PC-3 (cell line): ENCODE measurements at regions not wholly inside any gene's neighbourhood (a gene's known extent, or its start where the extent isn't known, plus 50 kb on each side); places are given as distances from the start of the nearest gene placed in this dataset.
"Not testable (repeated sequence)": the region's sequence is repeated elsewhere in the genome, so short reads cannot be mapped to it uniquely, and the experiment has no call there.

Source experiments
- ATAC-seq: fragments of 200-7000 bp; cut with Tn5 transposase; 2 replicates; pipeline ENCODE4 v1.9.1; 2020; ENCODE audit warnings: mild to moderate bottlenecking, moderate library complexity
- BruUV-seq: library from RNA; stranded (reverse); fragments of 400-500 nt; replicated peaks from 2 replicates; lab custom pipeline; 2021; lab: Mats Ljungman, UMichigan
- CTCF ChIA-PET: fragments of 300-600 bp; sonication (Branson Sonifier 250); formaldehyde crosslinking; loops from one replicate; lab custom pipeline; 2022; ENCODE audit warnings: antibody characterized with exemption; lab: Charles Lee
- POLR2A ChIA-PET: fragments of 300-600 bp; sonication (Branson Sonifier 250); formaldehyde crosslinking; loops from one replicate; lab custom pipeline; 2022; ENCODE audit warnings: antibody characterized with exemption; ENCODE audit not compliant: unreplicated experiment; lab: Charles Lee
- DNase-seq: peaks from one replicate; pipeline ENCODE4 v3.0.0-alpha.2; 2015
- H2AFZ ChIP-seq: fragments of 300-600 bp; sonication (generic); 2 replicates; pipeline ENCODE4 v1.6.0; 2016; ENCODE audit warnings: antibody characterized with exemption, low read length
- H3F3A ChIP-seq: fragments of 300-600 bp; sonication (generic); one replicate; pipeline ENCODE4 v1.6.0; 2017; ENCODE audit warnings: antibody characterized with exemption, low read length, control low read depth, mild to moderate bottlenecking; ENCODE audit not compliant: unreplicated experiment
- H3K27ac ChIP-seq: fragments of 300-600 bp; sonication (generic); 2 replicates; pipeline ENCODE4 v1.5.1; 2016; ENCODE audit warnings: mild to moderate bottlenecking, low read length
- H3K27me3 ChIP-seq: fragments of 300-600 bp; sonication (generic); 2 replicates; pipeline ENCODE4 v1.6.1; 2016; ENCODE audit warnings: low read length, mixed read lengths
- H3K36me3 ChIP-seq: fragments of 300-600 bp; sonication (generic); 2 replicates; pipeline ENCODE4 v1.6.1; 2016; ENCODE audit warnings: low read depth, mixed run types, low read length, mixed read lengths
- H3K4me1 ChIP-seq: fragments of 300-600 bp; sonication (generic); 2 replicates; pipeline ENCODE4 v1.5.1; 2016; ENCODE audit warnings: low read length; ENCODE audit not compliant: insufficient read depth
- H3K4me2 ChIP-seq: fragments of 300-600 bp; sonication (generic); 2 replicates; pipeline ENCODE4 v1.6.0; 2016; ENCODE audit warnings: low read length
- H3K4me3 ChIP-seq: fragments of 300-600 bp; sonication (generic); 2 replicates; pipeline ENCODE4 v1.5.1; 2016; ENCODE audit warnings: mild to moderate bottlenecking, low read length, mixed read lengths
- H3K79me2 ChIP-seq: fragments of 300-600 bp; sonication (generic); 2 replicates; pipeline ENCODE4 v1.6.1; 2017; ENCODE audit warnings: low read length, mixed read lengths
- H3K9ac ChIP-seq: fragments of 300-600 bp; sonication (generic); 2 replicates; pipeline ENCODE4 v1.6.0; 2016; ENCODE audit warnings: mild to moderate bottlenecking, low read length
- H3K9me2 ChIP-seq: fragments of 300-600 bp; sonication (generic); replicated peaks from 2 replicates; pipeline ENCODE4 v1.6.1; 2016; ENCODE audit warnings: mixed run types, low read length, mixed read lengths
- H3K9me3 ChIP-seq: fragments of 300-600 bp; sonication (generic); 2 replicates; pipeline ENCODE4 v1.6.1; 2016; ENCODE audit warnings: low read length, mixed read lengths
- H4K20me1 ChIP-seq: fragments of 300-600 bp; sonication (generic); 2 replicates; pipeline ENCODE4 v1.6.1; 2016; ENCODE audit warnings: low read length, mixed read lengths
- EZH2 ChIP-seq: fragments of 300-600 bp; sonication (generic); IDR thresholded peaks from one replicate; pipeline ENCODE4 v1.6.1; 2017; ENCODE audit warnings: antibody characterized with exemption, mild to moderate bottlenecking, low read length; ENCODE audit not compliant: unreplicated experiment
- EZH2phosphoT487 ChIP-seq: fragments of 300-600 bp; sonication (generic); IDR thresholded peaks from 2 replicates; pipeline ENCODE4 v1.6.1; 2018; ENCODE audit warnings: mild to moderate bottlenecking, antibody characterized with exemption, low read length, borderline replicate concordance
- intact Hi-C: fragments of 100-400 bp; cut with micrococcal nuclease; formaldehyde crosslinking; loops from 2 replicates; pipeline ENCODE4 v1.9.0; 2023
- TF ChIP-seq, protein P1 (sequence below): fragments of 300-600 bp; sonication (generic); conservative IDR thresholded peaks from 2 replicates; pipeline ENCODE4 v1.5.1; 2017; ENCODE audit warnings: antibody characterized with exemption, low read depth, mild to moderate bottlenecking, low read length

DNA sequence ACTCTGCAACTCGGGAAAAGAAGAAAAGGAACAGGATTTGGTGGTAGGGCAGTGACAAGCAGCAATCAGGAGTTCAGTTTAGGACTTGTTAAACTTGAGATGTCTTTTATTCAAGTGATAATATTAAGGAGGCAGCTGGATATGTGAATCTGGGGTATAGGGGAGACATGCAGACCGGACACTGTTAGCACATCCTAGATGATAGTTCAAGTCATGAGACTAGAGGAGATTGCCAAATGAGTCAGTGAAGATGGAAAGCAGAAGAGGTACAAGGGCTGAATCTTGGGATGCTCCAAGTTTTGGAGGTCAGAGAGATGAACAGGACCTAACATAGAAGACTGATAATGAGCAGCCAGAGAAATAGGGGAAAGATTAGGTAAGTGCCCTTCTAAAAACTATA is 69.5 kb upstream of the PSME4 start:
- Histone ChIP-seq H4K20me1 (no peaks in the 10 kb centered on the region), H3K4me3 (no peak overlapping the region), H3K27ac (no peak overlapping the region), H3K4me2 (no peak overlapping the region), H3K4me1 (peaks cover 27% of the 10 kb centered on the region), H3K9me2 (no peaks in the 10 kb centered on the region), H3F3A (no peaks in the 10 kb centered on the region), H3K79me2 (no peaks in the 10 kb centered on the region), H3K27me3 (no peaks in the 10 kb centered on the region), H3K9ac (no peak overlapping the region), H3K36me3 (peaks cover 2% of the 10 kb centered on the region; the same call in 1 of the 2 replicates), H2AFZ (no peak overlapping the region), H3K9me3 (peaks cover 5% of the 10 kb centered on the region; the same call in 1 of the 2 replicates)
- TF ChIP-seq EZH2phosphoT487: no peak
- no peak for TF ChIP-seq EZH2
- TF ChIP-seq, protein P1, sequence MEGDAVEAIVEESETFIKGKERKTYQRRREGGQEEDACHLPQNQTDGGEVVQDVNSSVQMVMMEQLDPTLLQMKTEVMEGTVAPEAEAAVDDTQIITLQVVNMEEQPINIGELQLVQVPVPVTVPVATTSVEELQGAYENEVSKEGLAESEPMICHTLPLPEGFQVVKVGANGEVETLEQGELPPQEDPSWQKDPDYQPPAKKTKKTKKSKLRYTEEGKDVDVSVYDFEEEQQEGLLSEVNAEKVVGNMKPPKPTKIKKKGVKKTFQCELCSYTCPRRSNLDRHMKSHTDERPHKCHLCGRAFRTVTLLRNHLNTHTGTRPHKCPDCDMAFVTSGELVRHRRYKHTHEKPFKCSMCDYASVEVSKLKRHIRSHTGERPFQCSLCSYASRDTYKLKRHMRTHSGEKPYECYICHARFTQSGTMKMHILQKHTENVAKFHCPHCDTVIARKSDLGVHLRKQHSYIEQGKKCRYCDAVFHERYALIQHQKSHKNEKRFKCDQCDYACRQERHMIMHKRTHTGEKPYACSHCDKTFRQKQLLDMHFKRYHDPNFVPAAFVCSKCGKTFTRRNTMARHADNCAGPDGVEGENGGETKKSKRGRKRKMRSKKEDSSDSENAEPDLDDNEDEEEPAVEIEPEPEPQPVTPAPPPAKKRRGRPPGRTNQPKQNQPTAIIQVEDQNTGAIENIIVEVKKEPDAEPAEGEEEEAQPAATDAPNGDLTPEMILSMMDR: no peak
- no peak for ATAC-seq
- ChIA-PET POLR2A (no interaction called here), CTCF (no interaction called here)
- BruUV-seq: no TSS peak
- DNase-seq: no peak
- intact Hi-C loops: no loop called here

DNA sequence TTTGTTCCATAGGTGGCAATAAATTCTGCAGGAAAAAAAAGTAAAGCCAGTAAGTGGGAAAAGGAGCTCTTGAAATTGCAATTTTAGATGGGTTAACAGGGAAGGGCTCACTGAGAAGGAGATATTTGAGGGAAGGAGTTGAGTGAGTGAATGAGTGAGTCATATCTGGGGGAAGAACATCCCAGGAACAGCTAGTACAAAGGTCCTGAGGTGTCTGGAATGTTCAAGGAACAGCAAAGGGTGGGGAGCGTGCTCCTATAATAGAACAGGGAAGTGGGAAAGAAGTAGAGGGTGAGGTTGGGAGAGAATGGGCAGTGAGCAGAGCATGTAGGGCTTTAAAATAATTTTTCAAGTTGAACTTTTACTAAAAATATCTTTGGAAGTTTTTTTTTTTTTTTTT is 68.0 kb upstream of the PSME4 start:
- Histone ChIP-seq H3K4me3 (no peak overlapping the region), H3K9me2 (no peaks in the 10 kb centered on the region), H3F3A (no peaks in the 10 kb centered on the region), H3K27me3 (no peaks in the 10 kb centered on the region), H3K4me2 (no peak overlapping the region), H3K4me1 (peaks cover 18% of the 10 kb centered on the region), H2AFZ (no peak overlapping the region), H3K9ac (no peak overlapping the region), H4K20me1 (no peaks in the 10 kb centered on the region), H3K36me3 (no peaks in the 10 kb centered on the region), H3K9me3 (no peaks in the 10 kb centered on the region), H3K27ac (no peak overlapping the region), H3K79me2 (no peaks in the 10 kb centered on the region)
- no peak for TF ChIP-seq EZH2
- TF ChIP-seq, protein P1: no peak
- TF ChIP-seq EZH2phosphoT487: no peak
- ChIA-PET CTCF (no interaction called here), POLR2A (no interaction called here)
- DNase-seq (peak; percentile 42), ATAC-seq (peak; percentile 35; the same call in 1 of the 2 replicates)
- BruUV-seq: no TSS peak
- intact Hi-C loops: no loop called here

DNA sequence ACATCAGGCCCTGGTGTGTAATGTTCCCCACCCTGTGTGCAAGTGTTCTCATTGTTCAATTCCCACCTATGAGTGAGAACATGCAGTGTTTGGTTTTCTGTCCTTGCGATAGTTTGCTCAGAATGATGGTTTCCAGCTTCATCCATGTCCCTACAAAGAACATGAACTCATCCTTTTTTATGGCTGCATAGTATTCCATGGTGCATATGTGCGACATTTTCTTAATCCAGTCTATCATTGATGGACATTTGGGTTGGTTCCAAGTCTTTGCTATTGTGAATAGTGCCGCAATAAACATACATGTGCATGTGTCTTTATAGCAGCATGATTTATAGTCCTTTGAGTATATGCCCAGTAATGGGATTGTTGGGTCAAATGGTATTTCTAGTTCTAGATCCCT is 60.5 kb upstream of the PSME4 start:
- BruUV-seq, POLR2A ChIA-PET, H3K36me3 ChIP-seq, DNase-seq, H2AFZ ChIP-seq, H4K20me1 ChIP-seq, H3K79me2 ChIP-seq, H3K9me3 ChIP-seq, CTCF ChIA-PET, H3F3A ChIP-seq, intact Hi-C loops, H3K27ac ChIP-seq, ATAC-seq, H3K4me3 ChIP-seq, H3K9ac ChIP-seq, H3K4me1 ChIP-seq, H3K4me2 ChIP-seq, H3K9me2 ChIP-seq, H3K27me3 ChIP-seq: not testable (repeated sequence)
